ENCODE measurements at regions not wholly inside any gene's neighbourhood (a gene's known extent, or its start where the extent isn't known, plus 50 kb on each side); places are given as distances from the start of the nearest gene placed in this dataset.

GRCh38 chr10:9987197-9987596, 1030.5 kb upstream of the CELF2 start:
- no peak for DNase-seq
- no peaks in the 10 kb centered on the region for H3K36me3 ChIP-seq (ENCODE audit: low read depth)
- intact Hi-C loops (cut with micrococcal nuclease; ENCODE audit: unreplicated experiment): no loop called here
- no peaks in the 10 kb centered on the region for H3K4me1 ChIP-seq (replicated peaks; ENCODE audit: insufficient read depth)
- H3K27ac ChIP-seq: no peak overlapping the region
- no peak overlapping the region for H3K4me3 ChIP-seq
- no peaks in the 10 kb centered on the region for H4K20me1 ChIP-seq (ENCODE audit: insufficient read depth)
- no peaks in the 10 kb centered on the region for H3K9me3 ChIP-seq (ENCODE audit: insufficient read depth, low read depth)
- TF ChIP-seq EZH2 (IDR thresholded peaks at IDR 0.05; ENCODE audit: low read depth) (no peak), CTCF (conservative IDR thresholded peaks at IDR 0.05) (no peak)
- no peaks in the 10 kb centered on the region for H3K9me2 ChIP-seq (ENCODE audit: insufficient read depth)
- POLR2A ChIA-PET (ENCODE audit: unreplicated experiment): no interaction called here
- H3K27me3 ChIP-seq (ENCODE audit: insufficient read depth, low read depth): no peaks in the 10 kb centered on the region
- H3F3A ChIP-seq (ENCODE audit: insufficient read depth, low read depth): no peaks in the 10 kb centered on the region
- BruUV-seq (replicated peaks): no TSS peak
- CTCF ChIA-PET: no interaction called here
- H3K79me2 ChIP-seq (ENCODE audit: low read depth): no peaks in the 10 kb centered on the region
- no peak overlapping the region for H3K4me2 ChIP-seq
- no peak overlapping the region for H2AFZ ChIP-seq

GRCh38 chr10:9992661-9993060, 1025.0 kb upstream of the CELF2 start:
- no peak for DNase-seq
- no peaks in the 10 kb centered on the region for H3K9me2 ChIP-seq (ENCODE audit: insufficient read depth)
- POLR2A ChIA-PET (ENCODE audit: unreplicated experiment): no interaction called here
- no peak overlapping the region for H3K27ac ChIP-seq
- H3K36me3 ChIP-seq (ENCODE audit: low read depth): no peaks in the 10 kb centered on the region
- no peaks in the 10 kb centered on the region for H3K79me2 ChIP-seq (ENCODE audit: low read depth)
- no peaks in the 10 kb centered on the region for H4K20me1 ChIP-seq (ENCODE audit: insufficient read depth)
- H3F3A ChIP-seq (ENCODE audit: insufficient read depth, low read depth): no peaks in the 10 kb centered on the region
- no TSS peak for BruUV-seq (replicated peaks)
- H3K9me3 ChIP-seq (ENCODE audit: insufficient read depth, low read depth): no peaks in the 10 kb centered on the region
- no peak overlapping the region for H2AFZ ChIP-seq
- no peak overlapping the region for H3K4me3 ChIP-seq
- H3K27me3 ChIP-seq (ENCODE audit: insufficient read depth, low read depth): no peaks in the 10 kb centered on the region
- no peak overlapping the region for H3K4me2 ChIP-seq
- no peaks in the 10 kb centered on the region for H3K4me1 ChIP-seq (replicated peaks; ENCODE audit: insufficient read depth)
- TF ChIP-seq CTCF (conservative IDR thresholded peaks at IDR 0.05) (no peak), EZH2 (IDR thresholded peaks at IDR 0.05; ENCODE audit: low read depth) (no peak)
- intact Hi-C loops (cut with micrococcal nuclease; ENCODE audit: unreplicated experiment): no loop called here
- CTCF ChIA-PET: no interaction called here

GRCh38 chr10:9994131-9994530, 1023.5 kb upstream of the CELF2 start:
- TF ChIP-seq CTCF (conservative IDR thresholded peaks at IDR 0.05): no peak
- no peak for TF ChIP-seq EZH2 (IDR thresholded peaks at IDR 0.05; ENCODE audit: low read depth)

More at GRCh38 chr10:9994131-9994530, 1023.5 kb upstream of the CELF2 start:
- Histone ChIP-seq H3K4me2 (no peak overlapping the region), H3K36me3 (ENCODE audit: low read depth) (no peaks in the 10 kb centered on the region), H3K9me3 (ENCODE audit: insufficient read depth, low read depth) (no peaks in the 10 kb centered on the region), H2AFZ (no peak overlapping the region), H3K27me3 (ENCODE audit: insufficient read depth, low read depth) (no peaks in the 10 kb centered on the region), H4K20me1 (ENCODE audit: insufficient read depth) (no peaks in the 10 kb centered on the region), H3K9me2 (ENCODE audit: insufficient read depth) (no peaks in the 10 kb centered on the region), H3K4me1 (replicated peaks; ENCODE audit: insufficient read depth) (no peaks in the 10 kb centered on the region), H3K27ac (no peak overlapping the region), H3K4me3 (no peak overlapping the region), H3K79me2 (ENCODE audit: low read depth) (no peaks in the 10 kb centered on the region), H3F3A (ENCODE audit: insufficient read depth, low read depth) (no peaks in the 10 kb centered on the region)
- no TSS peak for BruUV-seq (replicated peaks)
- intact Hi-C loops (cut with micrococcal nuclease; ENCODE audit: unreplicated experiment): no loop called here
- POLR2A ChIA-PET (ENCODE audit: unreplicated experiment): no interaction called here
- CTCF ChIA-PET: no interaction called here
- no peak for DNase-seq
